K562 (cell line): ENCODE measurements at regions not wholly inside any gene's neighbourhood (a gene's known extent, or its start where the extent isn't known, plus 50 kb on each side); places are given as distances from the start of the nearest gene placed in this dataset.

Experiments
- HMG20A ChIP-seq: fragments of 450-650 bp; formaldehyde crosslinking; conservative IDR thresholded peaks from 2 replicates; pipeline ENCODE4 v1.4.0; 2020; ENCODE audit warnings: mild to moderate bottlenecking, mixed read lengths
- PHF8 ChIP-seq: fragments of 200-600 bp; sonication (generic); IDR thresholded peaks from 2 replicates; pipeline ENCODE4 v1.6.1; 2012; ENCODE audit warnings: mixed run types, mild to moderate bottlenecking, inconsistent platforms, low read length, moderate library complexity, borderline replicate concordance
- USF1 ChIP-seq: sonication (generic); formaldehyde crosslinking; IDR thresholded peaks from 2 replicates; pipeline ENCODE4 v1.9.0; 2022; ENCODE audit warnings: mild to moderate bottlenecking, missing genetic modification reagents
- TF ChIP-seq, protein P1 (sequence below), 3 experiments: IDR thresholded peaks in 2 of 3; conservative IDR thresholded peaks in 1 of 3; 2 replicates each; pipeline ENCODE4 v1.5.1; 2011 to 2012; ENCODE audit warnings: low read length in 3 of 3, mild to moderate bottlenecking in 3 of 3, control low read depth in 2 of 3, improper control_type of control experiment in 1 of 3, inconsistent platforms in 1 of 3, low read depth in 1 of 3, mixed read lengths in 1 of 3, moderate library complexity in 1 of 3; ENCODE audit not compliant: insufficient read depth in 2 of 3
- TF ChIP-seq, protein P2 (sequence below): sonication (generic); formaldehyde crosslinking; IDR thresholded peaks from 2 replicates; pipeline ENCODE4 v1.9.0; 2022; ENCODE audit warnings: mild to moderate bottlenecking, missing genetic modification reagents

GRCh38 chr9:73741316-73741715 is 589.7 kb downstream of the ANXA1 start:
- no peak for TF ChIP-seq HMG20A
- no peak for TF ChIP-seq USF1 (CRISPR knock-in tag)
- TF ChIP-seq PHF8: no peak
- TF ChIP-seq, protein P1, sequence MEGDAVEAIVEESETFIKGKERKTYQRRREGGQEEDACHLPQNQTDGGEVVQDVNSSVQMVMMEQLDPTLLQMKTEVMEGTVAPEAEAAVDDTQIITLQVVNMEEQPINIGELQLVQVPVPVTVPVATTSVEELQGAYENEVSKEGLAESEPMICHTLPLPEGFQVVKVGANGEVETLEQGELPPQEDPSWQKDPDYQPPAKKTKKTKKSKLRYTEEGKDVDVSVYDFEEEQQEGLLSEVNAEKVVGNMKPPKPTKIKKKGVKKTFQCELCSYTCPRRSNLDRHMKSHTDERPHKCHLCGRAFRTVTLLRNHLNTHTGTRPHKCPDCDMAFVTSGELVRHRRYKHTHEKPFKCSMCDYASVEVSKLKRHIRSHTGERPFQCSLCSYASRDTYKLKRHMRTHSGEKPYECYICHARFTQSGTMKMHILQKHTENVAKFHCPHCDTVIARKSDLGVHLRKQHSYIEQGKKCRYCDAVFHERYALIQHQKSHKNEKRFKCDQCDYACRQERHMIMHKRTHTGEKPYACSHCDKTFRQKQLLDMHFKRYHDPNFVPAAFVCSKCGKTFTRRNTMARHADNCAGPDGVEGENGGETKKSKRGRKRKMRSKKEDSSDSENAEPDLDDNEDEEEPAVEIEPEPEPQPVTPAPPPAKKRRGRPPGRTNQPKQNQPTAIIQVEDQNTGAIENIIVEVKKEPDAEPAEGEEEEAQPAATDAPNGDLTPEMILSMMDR (IDR thresholded peaks at IDR 0.05 in 2 of 3, conservative IDR thresholded peaks at IDR 0.05 in 1 of 3; ENCODE audit: insufficient read depth in 2 of 3, low read depth in 1 of 3, low read length in 3 of 3): no peak
- TF ChIP-seq, protein P2, sequence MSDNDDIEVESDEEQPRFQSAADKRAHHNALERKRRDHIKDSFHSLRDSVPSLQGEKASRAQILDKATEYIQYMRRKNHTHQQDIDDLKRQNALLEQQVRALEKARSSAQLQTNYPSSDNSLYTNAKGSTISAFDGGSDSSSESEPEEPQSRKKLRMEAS (CRISPR knock-in tag): no peak
